NCI-H524 treated with DMSO at 0.1 percent for 48 hours (cell line): ENCODE measurements at regions not wholly inside any gene's neighbourhood (a gene's known extent, or its start where the extent isn't known, plus 50 kb on each side); places are given as distances from the start of the nearest gene placed in this dataset.
"Not testable (repeated sequence)": the region's sequence is repeated elsewhere in the genome, so short reads cannot be mapped to it uniquely, and the experiment has no call there.

Source experiments
- DNase-seq: peaks from one replicate; lab custom pipeline; 2025; lab: John Stamatoyannopoulos, UW

- no peak for DNase-seq
Observed at GRCh38 chr21:35601211-35601610, 459.1 kb downstream of the SETD4 start.

DNA sequence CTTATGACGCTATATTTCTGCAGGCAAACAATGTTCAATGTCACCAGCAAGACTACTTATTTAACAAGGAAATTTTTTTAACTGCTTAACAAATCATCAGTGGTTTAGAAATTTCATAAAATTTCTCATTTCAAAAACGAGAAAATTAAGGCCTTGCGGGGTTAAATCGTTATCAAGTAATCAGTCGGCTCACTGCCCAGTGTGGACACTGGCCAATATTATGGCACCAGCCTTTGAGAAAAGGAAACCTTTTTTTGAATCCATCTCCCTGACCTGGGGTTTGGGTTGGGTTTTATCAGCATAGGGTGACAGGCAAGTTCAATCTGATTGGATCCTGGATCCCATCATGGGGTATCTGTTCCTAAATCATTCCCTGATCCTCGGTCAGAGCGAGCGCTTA, 461.2 kb downstream of the SETD4 start:
- DNase-seq, result no peak

GRCh38 chr21:35597750-35598339, 462.5 kb downstream of the SETD4 start:
- no peak for DNase-seq

DNA sequence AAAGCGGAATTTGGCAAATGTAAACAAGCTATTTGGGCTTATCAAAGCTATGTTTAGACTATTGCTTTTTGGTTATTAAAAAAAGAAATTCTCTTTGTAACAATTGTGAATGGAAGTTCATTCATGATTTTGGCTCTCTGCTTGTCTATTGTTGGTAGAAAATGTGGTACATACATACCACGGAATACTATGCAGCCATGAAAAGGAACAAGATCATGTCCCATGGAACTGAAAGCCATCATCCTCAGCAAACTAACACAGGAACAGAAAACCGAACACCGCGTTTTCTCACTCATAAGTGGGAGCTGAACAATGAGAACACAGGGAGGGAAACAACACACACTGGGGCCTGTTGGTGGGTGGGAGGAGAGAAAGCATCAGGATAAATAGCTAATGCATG, 465.4 kb downstream of the SETD4 start:
- DNase-seq, result no peak

GRCh38 chr21:35593000-35593502, 467.3 kb downstream of the SETD4 start:
- DNase-seq, result no peak

GRCh38 chr21:35590284-35590683, 470.0 kb downstream of the SETD4 start:
- not testable (repeated sequence) for DNase-seq

GRCh38 chr21:35587841-35588380, 472.4 kb downstream of the SETD4 start:
- DNase-seq, result no peak

GRCh38 chr21:35586305-35586704, 474.0 kb downstream of the SETD4 start:
- no peak for DNase-seq

GRCh38 chr21:35585878-35586277, 474.4 kb downstream of the SETD4 start:
- no peak for DNase-seq

- no peak for DNase-seq
Observed at GRCh38 chr21:35585155-35585554, 475.2 kb downstream of the SETD4 start.

- DNase-seq, result no peak
Observed at GRCh38 chr21:35583566-35584216, 476.6 kb downstream of the SETD4 start.

- no peak for DNase-seq
Observed at GRCh38 chr21:35582731-35583130, 477.6 kb downstream of the SETD4 start.

DNA sequence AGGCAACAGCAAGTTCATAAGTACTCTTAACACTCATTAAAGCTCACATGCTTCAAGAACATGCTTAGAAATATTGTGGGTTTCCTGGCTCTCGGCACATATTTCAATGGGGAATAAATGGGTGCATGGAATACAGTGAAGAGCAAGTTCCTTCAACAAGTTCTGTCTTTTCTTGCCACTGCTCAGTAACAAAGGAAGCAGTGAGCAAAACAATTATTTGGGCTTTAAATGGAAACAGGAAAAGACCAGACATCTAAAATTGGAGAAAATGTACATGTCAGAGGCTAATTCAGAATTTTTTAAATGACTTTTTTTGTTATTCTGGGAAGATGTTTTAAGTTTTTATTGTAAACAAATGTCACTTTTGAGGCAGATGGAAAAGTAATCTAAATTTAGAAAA, 478.7 kb downstream of the SETD4 start:
- DNase-seq, result no peak

DNA sequence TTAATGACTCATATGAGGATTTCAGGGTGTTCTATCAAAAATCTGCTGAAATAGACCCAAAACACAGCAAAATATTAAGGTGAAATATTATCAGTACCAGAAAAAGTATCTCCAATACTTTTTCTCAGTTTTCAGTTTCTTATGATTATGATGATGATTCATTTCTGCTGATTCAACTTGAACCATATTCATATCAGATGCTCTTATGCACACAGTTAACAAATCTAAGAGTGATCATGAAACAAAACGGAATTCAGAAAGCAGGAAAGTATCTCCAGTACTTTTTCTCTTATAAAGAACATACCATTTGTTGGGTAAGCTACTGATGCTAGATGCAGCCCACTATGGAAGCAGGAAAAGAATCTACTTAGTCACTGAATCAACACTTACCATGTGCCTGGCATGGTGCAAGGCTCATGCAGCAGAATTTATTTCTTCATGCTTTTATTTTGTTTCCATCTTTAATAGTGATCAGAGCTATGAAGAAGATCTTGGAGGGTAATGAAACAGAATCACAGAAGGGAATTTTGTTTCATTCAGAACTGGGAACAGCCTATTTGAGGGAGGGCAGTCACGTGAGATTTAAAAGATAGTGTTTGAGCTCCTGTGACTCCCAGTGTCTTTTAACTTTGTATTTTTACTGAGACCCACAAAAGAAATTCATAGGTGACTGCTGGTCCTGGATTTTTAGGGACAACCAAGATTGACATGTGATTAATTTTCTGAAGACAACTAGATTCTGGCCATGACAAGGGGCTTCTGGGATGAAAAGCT, 480.6 kb downstream of the SETD4 start:
- no peak for DNase-seq

- no peak for DNase-seq
Observed at GRCh38 chr21:35578831-35579471, 481.4 kb downstream of the SETD4 start.

GRCh38 chr21:35578347-35578782, 482.0 kb downstream of the SETD4 start:
- DNase-seq, result no peak

DNA sequence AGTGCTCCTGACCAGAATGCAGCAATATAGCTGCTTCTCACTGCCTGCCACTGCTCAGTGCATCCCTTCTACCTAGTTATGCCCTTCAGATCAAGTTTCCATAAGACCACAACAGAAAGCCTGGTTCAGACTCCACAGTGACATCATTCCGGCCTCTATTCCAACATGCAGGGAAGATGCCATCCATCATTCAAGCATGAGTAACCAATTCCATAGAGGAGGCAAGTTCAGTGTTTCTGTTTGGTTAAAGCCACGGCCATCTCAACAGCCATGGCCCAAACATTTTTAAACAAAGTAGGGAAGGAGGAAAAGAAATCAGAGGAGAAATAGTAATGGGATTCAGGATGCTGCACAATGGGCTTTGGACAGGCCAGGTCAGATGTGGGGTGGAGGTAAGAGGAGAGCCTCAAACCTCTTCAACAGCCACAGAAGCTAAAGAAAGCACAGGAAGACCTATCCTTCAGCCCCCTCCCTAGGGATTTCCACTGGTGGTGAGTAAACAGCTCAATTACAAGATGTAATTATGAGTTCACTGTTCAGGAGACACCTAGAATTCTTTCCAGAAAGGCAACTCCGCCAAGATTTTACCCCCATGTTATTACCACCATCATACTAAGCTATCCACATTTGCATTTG, 484.9 kb downstream of the SETD4 start:
- DNase-seq, result no peak

DNA sequence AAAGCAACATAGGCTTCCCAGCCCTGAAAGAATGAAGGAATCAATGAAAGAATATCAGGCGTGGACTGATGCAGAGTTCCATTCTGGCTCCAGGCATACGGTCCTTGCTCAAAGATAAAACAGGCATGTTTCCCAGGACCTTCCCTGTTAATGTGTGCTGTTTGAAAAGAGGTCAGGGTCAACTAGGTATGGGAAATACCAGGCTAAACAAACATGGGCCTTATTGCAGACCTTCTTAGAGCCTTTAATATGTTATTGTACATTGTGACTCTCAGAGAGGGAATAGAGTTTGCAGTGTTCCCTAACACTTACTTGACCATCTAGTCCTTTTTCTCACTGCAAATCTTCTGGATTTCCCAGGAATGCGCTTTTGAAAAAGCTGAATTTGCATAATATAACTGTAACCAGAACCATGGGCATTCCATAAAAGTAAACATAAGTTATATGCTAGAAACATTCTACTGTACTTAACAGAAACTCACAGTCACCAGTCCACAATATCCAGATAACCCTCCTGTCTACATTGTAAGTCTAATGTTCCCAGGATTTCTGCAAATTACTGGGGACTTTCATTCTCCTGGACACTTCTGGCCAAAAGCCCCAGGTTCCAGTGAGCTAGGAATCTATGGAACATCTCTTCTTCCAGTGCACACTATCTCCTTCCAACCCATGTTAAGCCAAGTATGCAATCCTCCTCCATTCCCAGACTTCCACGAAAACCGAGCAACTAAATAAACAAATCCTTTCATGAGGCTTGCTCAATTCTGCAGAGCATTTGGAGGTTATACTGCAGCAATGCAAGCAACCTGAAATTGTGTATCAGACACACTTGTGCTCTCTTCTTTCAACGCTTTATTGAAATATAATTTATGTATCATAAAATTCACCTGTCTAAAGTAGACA, 486.6 kb downstream of the SETD4 start:
- DNase-seq, result no peak

DNA sequence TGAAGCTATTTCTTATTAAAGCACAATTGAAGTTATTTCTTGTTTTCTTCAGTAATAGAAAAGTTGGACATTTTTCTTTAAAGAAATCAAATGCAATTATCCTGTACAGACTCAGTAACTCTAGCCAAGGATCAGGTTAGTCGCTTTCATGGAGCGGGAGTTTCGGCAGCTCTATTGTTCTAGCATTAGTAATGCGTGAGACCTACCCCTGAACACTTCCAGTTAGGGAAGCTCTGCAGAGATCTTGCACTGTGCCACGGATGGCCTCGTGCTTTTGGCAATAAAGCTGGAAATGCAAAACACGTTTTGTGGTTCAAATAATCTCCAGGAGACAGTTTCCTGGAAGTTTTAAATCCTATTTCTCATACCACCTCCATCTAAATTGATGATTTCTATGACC, 488.4 kb downstream of the SETD4 start:
- DNase-seq, result no peak

GRCh38 chr21:35568643-35569042, 491.7 kb downstream of the SETD4 start:
- no peak for DNase-seq

GRCh38 chr21:35566874-35567273, 493.5 kb downstream of the SETD4 start:
- DNase-seq, result no peak
